WTC11 (cell line): ENCODE measurements at regions not wholly inside any gene's neighbourhood (a gene's known extent, or its start where the extent isn't known, plus 50 kb on each side); places are given as distances from the start of the nearest gene placed in this dataset.

Experiments
- ATF1 ChIP-seq: sonication (generic); formaldehyde crosslinking; IDR thresholded peaks from 2 replicates; pipeline ENCODE4 v1.8.1; 2023; ENCODE audit warnings: mild to moderate bottlenecking, moderate library complexity, missing genetic modification reagents
- ESRRA ChIP-seq: sonication (generic); formaldehyde crosslinking; IDR thresholded peaks from 2 replicates; pipeline ENCODE4 v1.8.1; 2022; ENCODE audit warnings: mild to moderate bottlenecking, missing genetic modification reagents, borderline replicate concordance
- FOXJ3 ChIP-seq: sonication (generic); formaldehyde crosslinking; IDR thresholded peaks from 2 replicates; pipeline ENCODE4 v1.9.0; 2021; ENCODE audit warnings: missing genetic modification reagents, mild to moderate bottlenecking, borderline replicate concordance
- IRF2 ChIP-seq: sonication (generic); formaldehyde crosslinking; IDR thresholded peaks from 2 replicates; pipeline ENCODE4 v1.8.0; 2022; ENCODE audit warnings: low read depth, missing genetic modification reagents, borderline replicate concordance
- TP53 ChIP-seq: sonication (generic); formaldehyde crosslinking; IDR thresholded peaks from 2 replicates; pipeline ENCODE4 v1.8.1; 2023; ENCODE audit warnings: mild to moderate bottlenecking, missing genetic modification reagents
- ZNF138 ChIP-seq: sonication (generic); formaldehyde crosslinking; conservative IDR thresholded peaks from 2 replicates; pipeline ENCODE4 v1.8.1; 2022; ENCODE audit warnings: mild to moderate bottlenecking, moderate library complexity, missing genetic modification reagents
- TF ChIP-seq, protein P1 (sequence below): fragments of 200-600 bp; IDR thresholded peaks from 2 replicates; pipeline ENCODE4 v1.8.0; 2022; ENCODE audit warnings: antibody characterized with exemption
- TF ChIP-seq, protein P2 (sequence below): fragments of 250-450 bp; sonication (Bioruptor Pico); conservative IDR thresholded peaks from 2 replicates; pipeline ENCODE4 v1.9.0; 2021; ENCODE audit warnings: mild to moderate bottlenecking
- TF ChIP-seq, protein P3 (sequence below): sonication (generic); formaldehyde crosslinking; IDR thresholded peaks from 2 replicates; pipeline ENCODE4 v1.8.1; 2022; ENCODE audit warnings: low read depth, missing genetic modification reagents, borderline replicate concordance
- TF ChIP-seq, protein P4 (sequence below): sonication (generic); formaldehyde crosslinking; IDR thresholded peaks from 2 replicates; pipeline ENCODE4 v1.8.1; 2023; ENCODE audit warnings: mild to moderate bottlenecking, missing genetic modification reagents

DNA sequence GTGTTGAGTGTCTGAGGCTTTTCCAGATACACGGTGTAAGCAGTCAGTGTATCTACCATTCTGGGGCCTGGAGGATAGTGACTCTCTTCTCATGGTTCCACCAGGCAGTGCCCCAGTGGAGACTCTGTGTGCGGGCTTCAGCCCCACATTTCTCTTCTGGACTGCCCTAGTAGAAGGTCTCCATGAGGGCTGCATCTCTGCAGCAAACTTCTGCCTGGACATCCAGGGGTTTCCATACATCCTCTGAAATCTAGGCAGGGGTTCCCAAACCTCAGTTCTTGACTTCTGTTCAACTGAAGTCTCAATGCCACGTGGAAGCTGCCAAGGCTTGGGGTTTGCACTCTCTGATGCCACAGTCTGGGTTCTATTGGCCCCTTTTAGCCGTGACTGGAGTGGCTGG, 256.6 kb upstream of the ITGA1 start:
- TF ChIP-seq, protein P1, sequence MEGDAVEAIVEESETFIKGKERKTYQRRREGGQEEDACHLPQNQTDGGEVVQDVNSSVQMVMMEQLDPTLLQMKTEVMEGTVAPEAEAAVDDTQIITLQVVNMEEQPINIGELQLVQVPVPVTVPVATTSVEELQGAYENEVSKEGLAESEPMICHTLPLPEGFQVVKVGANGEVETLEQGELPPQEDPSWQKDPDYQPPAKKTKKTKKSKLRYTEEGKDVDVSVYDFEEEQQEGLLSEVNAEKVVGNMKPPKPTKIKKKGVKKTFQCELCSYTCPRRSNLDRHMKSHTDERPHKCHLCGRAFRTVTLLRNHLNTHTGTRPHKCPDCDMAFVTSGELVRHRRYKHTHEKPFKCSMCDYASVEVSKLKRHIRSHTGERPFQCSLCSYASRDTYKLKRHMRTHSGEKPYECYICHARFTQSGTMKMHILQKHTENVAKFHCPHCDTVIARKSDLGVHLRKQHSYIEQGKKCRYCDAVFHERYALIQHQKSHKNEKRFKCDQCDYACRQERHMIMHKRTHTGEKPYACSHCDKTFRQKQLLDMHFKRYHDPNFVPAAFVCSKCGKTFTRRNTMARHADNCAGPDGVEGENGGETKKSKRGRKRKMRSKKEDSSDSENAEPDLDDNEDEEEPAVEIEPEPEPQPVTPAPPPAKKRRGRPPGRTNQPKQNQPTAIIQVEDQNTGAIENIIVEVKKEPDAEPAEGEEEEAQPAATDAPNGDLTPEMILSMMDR: no peak
- TF ChIP-seq ESRRA (CRISPR knock-in tag) (no peak), TP53 (CRISPR knock-in tag) (no peak), FOXJ3 (CRISPR knock-in tag) (no peak), IRF2 (no peak), ZNF138 (no peak), ATF1 (CRISPR knock-in tag) (no peak)
- TF ChIP-seq, protein P2, sequence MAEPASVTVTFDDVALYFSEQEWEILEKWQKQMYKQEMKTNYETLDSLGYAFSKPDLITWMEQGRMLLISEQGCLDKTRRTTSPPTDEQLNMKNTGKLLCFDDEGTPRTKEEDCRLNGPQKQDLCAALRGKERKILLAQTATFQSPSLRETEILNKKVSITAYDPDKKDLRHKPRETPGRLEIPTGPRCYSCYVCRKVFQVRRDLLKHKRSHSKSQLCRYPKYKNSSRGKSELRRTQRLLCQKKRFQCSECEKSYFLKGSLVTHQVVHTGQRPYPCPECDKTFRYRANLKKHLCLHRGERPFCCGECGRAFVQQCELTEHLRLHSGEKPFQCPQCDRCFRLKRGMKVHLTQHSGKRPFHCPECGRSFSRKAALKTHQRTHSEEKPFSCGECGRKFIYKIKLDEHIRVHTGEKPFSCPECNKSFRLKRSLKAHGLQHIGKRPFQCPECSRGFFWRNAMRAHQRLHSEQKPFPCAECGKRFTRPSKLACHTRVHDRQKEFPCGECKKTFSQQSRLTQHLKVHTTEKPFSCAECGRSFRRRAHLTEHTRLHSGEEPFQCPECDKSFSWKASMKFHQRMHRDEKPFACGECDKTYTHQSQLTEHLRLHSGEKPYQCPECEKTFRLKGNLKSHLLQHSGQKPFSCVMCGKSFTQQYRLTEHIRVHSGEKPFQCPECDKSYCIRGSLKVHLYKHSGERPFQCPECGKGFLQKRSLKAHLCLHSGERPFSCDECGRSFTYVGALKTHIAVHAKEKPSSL (CRISPR knock-in tag): no peak
- TF ChIP-seq, protein P3, sequence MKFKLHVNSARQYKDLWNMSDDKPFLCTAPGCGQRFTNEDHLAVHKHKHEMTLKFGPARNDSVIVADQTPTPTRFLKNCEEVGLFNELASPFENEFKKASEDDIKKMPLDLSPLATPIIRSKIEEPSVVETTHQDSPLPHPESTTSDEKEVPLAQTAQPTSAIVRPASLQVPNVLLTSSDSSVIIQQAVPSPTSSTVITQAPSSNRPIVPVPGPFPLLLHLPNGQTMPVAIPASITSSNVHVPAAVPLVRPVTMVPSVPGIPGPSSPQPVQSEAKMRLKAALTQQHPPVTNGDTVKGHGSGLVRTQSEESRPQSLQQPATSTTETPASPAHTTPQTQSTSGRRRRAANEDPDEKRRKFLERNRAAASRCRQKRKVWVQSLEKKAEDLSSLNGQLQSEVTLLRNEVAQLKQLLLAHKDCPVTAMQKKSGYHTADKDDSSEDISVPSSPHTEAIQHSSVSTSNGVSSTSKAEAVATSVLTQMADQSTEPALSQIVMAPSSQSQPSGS (CRISPR knock-in tag): no peak
- TF ChIP-seq, protein P4, sequence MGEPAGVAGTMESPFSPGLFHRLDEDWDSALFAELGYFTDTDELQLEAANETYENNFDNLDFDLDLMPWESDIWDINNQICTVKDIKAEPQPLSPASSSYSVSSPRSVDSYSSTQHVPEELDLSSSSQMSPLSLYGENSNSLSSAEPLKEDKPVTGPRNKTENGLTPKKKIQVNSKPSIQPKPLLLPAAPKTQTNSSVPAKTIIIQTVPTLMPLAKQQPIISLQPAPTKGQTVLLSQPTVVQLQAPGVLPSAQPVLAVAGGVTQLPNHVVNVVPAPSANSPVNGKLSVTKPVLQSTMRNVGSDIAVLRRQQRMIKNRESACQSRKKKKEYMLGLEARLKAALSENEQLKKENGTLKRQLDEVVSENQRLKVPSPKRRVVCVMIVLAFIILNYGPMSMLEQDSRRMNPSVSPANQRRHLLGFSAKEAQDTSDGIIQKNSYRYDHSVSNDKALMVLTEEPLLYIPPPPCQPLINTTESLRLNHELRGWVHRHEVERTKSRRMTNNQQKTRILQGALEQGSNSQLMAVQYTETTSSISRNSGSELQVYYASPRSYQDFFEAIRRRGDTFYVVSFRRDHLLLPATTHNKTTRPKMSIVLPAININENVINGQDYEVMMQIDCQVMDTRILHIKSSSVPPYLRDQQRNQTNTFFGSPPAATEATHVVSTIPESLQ (CRISPR knock-in tag): no peak
